Retinal pigment epithelial cell (primary cell): ENCODE measurements at regions not wholly inside any gene's neighbourhood (a gene's known extent, or its start where the extent isn't known, plus 50 kb on each side); places are given as distances from the start of the nearest gene placed in this dataset.

Source experiments
- DNase-seq: peaks from one replicate; pipeline ENCODE4 v3.0.0-alpha.2; 2010; ENCODE audit warnings: low read depth
- H3K4me3 ChIP-seq: 2 replicates; pipeline ENCODE4 v1.5.1; 2011; ENCODE audit warnings: mild to moderate bottlenecking, low read length, control low read depth, moderate library complexity
- TF ChIP-seq, protein P1 (sequence below): conservative IDR thresholded peaks from 2 replicates; pipeline ENCODE4 v1.5.1; 2011; ENCODE audit warnings: low read depth, low read length, control low read depth, inconsistent platforms

DNA sequence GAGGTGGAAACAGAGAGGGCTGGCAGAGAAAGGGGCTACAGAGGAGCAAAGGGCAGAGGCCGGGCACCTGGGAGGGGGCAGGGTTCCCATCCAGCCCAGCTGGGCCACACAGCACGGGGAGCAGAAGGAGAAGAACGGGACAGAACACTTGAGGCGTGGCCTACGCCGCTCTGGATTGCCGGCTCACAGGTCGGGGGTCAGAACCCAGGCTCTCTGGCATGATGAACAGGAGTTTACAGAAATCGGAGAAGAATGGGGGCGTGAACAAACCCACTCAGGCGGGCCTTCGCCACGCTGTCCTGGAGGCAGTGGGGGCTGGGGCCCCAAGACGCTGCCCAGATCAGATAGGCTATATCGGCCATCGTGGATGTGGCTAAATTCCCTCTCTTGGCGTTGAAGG lies 362.2 kb upstream of the SHH start:
- TF ChIP-seq, protein P1, sequence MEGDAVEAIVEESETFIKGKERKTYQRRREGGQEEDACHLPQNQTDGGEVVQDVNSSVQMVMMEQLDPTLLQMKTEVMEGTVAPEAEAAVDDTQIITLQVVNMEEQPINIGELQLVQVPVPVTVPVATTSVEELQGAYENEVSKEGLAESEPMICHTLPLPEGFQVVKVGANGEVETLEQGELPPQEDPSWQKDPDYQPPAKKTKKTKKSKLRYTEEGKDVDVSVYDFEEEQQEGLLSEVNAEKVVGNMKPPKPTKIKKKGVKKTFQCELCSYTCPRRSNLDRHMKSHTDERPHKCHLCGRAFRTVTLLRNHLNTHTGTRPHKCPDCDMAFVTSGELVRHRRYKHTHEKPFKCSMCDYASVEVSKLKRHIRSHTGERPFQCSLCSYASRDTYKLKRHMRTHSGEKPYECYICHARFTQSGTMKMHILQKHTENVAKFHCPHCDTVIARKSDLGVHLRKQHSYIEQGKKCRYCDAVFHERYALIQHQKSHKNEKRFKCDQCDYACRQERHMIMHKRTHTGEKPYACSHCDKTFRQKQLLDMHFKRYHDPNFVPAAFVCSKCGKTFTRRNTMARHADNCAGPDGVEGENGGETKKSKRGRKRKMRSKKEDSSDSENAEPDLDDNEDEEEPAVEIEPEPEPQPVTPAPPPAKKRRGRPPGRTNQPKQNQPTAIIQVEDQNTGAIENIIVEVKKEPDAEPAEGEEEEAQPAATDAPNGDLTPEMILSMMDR: no peak
- H3K4me3 ChIP-seq: no peak overlapping the region
- DNase-seq: no peak

DNA sequence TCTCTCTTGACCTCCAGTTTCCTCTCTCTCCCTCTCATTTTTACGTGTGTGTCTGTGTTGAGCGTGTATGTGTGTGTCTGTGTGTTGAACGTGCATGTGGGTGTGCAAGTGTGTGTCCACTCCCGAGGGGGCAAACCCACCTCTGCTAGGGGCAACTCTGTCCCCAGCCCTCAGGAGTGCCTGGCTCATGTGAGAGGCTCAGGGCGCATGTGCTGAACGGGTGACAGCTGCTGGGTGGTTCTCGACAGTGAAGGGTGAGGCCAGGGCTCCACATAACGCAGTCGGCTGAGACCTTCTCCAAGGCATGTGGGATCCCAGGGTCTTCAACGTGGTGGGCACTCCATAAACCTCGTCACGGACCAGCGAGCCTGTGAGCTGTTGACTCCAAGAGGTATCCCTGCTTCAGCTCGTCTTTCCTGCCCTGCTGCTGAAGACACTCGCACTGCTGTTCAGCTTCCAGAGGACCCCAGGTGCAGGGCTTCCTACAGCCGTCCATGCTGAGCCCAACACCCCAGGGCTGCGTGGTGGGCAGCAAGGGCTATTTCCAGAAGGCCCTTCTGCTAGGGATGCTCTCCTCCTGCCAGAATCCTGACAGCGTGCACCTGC lies 361.6 kb upstream of the SHH start:
- no peak overlapping the region for H3K4me3 ChIP-seq
- no peak for DNase-seq
- TF ChIP-seq, protein P1: no peak

GRCh38 chr7:156173346-156173745 lies 361.1 kb upstream of the SHH start:
- TF ChIP-seq, protein P1: no peak
- no peak for DNase-seq
- no peak overlapping the region for H3K4me3 ChIP-seq

GRCh38 chr7:156172638-156173037 lies 360.4 kb upstream of the SHH start:
- TF ChIP-seq, protein P1: no peak

GRCh38 chr7:156169474-156170370 lies 357.5 kb upstream of the SHH start:
- DNase-seq: no peak
- TF ChIP-seq, protein P1: no peak
- no peak overlapping the region for H3K4me3 ChIP-seq

More at GRCh38 chr7:156172638-156173037, 360.4 kb upstream of the SHH start:
- no peak overlapping the region for H3K4me3 ChIP-seq
- no peak for DNase-seq

GRCh38 chr7:156168434-156168833 lies 356.2 kb upstream of the SHH start:
- TF ChIP-seq, protein P1: no peak
- H3K4me3 ChIP-seq: no peak overlapping the region
- DNase-seq: no peak
